Activated gamma-delta T cell (primary cell): ENCODE measurements at regions not wholly inside any gene's neighbourhood (a gene's known extent, or its start where the extent isn't known, plus 50 kb on each side); places are given as distances from the start of the nearest gene placed in this dataset.

ENCODE experiments used
- DNase-seq: peaks from one replicate; lab custom pipeline; 2025; lab: John Stamatoyannopoulos, UW

- no peak for DNase-seq
Observed at GRCh38 chr15:31262901-31263671, 63.5 kb upstream of the KLF13 start.

DNA sequence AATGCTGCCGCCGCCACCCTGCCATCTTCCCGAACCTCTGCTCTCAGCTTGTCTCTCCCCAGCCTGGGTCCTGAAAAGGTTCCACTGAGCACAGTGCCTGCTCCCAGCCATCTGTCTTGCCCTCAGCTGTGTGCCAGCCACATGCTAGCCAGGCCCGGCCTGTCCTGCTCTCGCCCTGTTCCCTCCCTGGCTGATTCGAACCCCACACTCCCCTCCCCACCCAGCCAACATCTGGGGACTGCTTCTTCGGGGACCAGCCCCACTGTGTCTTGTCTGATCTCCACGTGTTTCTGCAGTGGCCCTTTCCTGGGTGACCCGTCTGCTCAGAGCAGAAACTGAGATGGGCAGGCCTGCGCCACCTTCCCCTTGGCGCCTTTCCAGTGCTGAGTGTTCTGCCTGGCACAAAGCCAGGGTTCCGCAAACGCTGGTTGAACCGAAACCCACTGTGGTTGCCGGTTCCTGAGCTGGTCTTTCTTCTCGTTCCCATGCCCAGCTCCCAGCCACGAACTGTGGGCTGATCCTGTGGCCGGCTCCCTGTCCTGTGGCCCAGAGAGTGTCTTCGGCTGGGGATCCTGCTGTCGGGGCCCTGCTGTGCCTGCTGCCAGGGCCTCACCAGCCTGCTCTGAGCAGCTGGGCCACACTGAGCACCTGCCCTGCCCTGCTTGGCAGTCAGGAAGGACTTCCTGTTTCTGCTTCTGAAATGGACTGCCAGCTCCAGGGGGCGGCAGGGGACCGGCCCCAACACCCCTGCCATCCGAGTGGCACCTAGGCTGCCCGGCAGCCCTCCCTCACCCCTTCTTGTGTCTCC is 62.7 kb upstream of the KLF13 start:
- DNase-seq = peak; percentile 39

GRCh38 chr15:31264559-31265089 is 62.0 kb upstream of the KLF13 start:
- no peak for DNase-seq

DNA sequence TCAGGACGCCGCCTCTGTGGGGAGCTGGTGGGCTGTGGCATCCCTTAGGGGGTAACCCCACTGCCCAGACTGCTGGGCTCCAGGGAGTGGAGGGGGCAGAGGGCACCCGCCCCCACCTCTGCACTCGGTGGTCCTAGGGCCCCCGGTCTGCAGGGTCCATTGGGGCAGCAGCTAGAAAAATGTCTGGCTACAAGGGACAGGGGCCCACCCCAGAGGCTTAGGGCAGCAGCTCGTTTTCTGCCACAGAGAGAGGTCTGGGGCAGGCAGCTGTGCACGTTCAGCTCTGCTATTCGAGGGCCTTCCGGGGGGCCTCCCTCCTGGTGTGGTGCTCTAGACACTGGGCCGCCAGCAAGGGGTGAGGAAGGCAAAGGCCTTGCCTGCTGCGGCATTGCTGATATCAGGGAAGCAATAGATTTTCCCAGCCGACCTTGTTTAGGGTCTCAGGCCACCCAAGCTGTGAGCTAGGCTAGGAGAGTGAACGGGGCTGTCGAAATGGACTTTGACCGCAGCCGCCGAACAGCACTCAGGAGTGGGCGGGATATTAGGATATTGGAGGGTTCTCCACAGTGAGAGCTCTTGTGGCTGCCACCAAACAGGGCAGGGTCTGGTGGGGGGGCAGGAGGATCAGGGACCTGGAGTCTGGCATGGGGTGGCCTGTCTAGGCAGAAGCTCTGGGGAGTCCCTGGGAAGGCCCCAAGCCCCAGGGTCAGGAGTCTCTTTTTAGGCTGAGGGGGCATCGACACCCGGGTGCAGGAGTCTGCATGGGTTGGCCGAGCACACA is 61.4 kb upstream of the KLF13 start:
- DNase-seq = no peak

DNA sequence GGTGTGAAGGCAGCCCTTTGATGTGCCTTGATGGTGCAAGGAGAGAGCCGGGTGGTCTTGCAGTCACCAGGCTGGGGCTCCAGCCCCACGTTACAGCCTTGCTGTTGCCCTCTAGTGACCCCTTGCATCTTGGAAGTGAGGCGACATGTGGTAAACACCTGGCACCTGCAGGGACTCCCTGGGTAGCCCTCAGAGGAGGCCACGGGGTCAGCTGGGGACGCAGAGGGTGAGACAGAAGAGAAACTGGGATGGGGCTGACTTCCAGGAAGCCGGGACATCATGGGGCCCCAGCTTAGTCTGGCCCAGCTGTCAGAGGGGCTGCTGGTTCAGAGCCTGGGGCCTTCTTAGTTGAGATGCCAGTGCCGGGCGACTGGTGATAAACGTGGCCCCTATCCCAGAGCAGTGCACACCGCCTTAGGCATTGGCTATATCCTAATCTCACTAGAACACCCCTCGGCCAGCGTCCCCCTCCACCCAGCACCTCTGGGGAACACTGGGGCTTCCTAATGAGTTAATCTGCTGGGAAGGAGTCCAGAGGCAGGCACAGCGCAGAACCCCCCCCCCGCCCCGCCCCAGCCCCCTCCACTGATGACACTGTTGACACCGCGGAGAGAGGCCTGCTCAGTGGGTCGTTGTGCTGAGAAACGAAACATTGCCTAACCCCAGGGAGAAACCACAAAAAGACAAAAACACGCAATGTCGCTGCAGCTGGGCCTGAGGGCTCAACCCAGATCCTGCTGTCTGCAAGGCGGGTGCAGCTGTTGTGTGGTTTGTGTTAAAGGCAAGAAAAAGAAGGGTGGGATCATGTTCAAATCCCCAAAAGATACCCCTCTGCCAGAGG is 60.5 kb upstream of the KLF13 start:
- DNase-seq = no peak

- DNase-seq = no peak
Observed at GRCh38 chr15:31266712-31267111, 59.9 kb upstream of the KLF13 start.

- no peak for DNase-seq
Observed at GRCh38 chr15:31267161-31268107, 59.2 kb upstream of the KLF13 start.

DNA sequence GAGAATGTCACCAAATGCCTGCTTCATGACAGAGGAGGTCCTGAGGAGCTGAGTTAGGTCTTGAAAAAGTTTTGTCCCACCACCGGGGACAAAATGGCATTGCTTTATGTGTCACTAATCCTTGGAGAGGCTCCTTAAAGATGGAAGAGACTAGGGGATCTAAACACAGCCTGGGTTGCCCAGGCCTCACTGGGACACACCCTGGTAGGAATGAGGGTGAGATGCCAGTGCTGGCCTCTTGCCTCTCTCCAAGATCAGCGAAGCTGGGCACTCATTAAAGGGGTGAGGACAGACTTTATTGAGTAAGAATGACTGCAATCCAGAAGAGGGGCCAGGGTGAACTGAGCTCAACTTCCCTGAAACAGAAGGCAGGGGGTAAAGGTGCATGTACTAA is 58.5 kb upstream of the KLF13 start:
- DNase-seq = no peak

DNA sequence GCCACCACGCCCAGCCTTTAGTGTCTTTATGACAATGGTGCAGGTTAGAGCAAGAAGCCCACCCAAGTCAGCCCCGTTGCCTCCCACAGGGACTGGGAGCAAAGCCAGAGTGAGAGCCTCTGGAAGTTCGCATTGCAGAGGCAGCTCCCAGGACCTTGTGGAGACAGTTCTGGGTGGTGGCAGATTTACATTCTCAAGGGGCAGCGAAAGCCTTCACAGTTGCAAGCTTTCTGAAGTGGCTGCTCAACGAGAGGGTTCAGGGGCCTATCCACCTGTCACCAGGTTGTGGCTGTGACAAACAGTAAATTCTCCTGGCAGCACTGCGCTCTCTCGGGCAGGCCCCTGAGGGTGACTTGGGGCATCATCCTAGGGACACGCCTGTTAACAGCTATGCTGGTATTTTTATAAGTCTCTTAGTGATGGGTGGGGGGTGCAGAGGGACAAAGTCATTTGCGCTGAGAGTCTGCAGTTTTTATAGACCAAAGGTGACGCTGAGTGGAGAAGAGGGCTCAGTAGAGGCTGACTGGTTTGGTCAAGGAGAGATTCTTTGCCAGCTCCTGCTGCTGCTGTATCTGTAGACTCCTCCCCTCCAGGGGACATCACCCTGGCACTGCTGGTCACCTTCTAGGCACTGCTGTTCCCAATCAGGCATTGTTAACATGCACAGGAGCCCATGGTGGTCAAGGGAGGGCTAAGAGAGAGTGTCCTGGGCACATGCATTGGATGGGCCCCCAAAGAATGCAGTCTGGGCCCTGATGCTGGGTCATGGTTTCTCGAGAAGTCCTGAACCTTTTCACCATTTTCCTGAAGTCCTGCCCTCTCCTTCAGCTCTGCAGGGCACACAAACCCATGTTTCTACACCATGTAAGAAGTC is 57.5 kb upstream of the KLF13 start:
- DNase-seq = no peak

DNA sequence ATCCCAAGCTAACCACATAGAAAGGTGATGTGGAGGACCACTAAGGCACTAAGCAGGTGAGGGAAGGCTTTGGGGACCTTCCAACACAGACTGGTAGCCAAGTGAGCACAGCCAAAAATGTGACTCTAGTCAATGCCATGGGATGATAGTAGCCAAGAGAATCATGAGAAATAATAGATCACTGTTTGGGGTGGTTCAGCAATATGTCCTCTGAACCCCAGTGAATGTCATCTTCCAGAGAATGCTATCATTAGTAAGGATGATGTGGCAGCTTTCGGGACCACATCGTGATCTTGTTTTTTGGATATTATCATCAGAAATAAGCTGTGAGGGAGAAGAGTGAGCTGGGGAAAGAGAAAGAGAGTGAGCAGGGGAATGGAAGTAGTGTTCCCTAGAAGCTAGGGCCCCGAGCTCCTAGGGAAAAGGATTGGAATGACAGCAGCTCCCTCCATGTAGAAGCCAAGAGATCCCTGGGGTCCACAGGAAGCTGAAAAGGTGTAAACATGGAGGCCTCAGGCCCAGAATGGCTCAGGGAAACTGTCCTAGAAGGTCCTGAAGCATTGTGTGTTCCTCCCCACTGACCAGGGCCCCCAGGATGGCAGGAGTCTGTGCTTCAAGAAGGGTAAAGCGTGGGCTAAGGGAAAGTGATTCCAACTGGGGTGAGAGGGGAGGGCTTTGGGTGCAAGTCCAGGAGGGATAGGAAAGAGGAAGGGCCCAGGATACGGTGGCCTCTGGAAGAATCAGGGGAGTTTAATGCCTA is 56.6 kb upstream of the KLF13 start:
- DNase-seq = no peak

DNA sequence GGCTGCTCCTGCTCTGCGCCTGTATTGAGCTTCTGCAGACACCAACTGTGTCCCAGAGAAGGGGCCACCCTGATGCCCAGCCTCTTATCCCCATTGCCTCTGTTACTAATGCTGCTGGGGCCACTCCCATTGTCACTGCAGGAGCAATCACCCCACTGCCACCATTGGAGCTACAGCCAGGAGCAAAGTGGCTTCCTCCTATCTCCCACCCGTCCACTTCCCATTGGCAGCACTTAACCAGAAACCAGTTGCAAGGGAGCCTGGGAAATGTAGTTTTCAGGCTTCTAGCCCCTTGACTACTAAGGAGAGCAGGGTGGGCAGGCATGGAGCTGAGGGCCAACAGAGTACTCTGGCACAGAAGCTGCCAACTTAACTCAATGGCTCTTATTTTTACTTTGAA is 55.9 kb upstream of the KLF13 start:
- DNase-seq = no peak

- DNase-seq = no peak
Observed at GRCh38 chr15:31271224-31271635, 55.4 kb upstream of the KLF13 start.

DNA sequence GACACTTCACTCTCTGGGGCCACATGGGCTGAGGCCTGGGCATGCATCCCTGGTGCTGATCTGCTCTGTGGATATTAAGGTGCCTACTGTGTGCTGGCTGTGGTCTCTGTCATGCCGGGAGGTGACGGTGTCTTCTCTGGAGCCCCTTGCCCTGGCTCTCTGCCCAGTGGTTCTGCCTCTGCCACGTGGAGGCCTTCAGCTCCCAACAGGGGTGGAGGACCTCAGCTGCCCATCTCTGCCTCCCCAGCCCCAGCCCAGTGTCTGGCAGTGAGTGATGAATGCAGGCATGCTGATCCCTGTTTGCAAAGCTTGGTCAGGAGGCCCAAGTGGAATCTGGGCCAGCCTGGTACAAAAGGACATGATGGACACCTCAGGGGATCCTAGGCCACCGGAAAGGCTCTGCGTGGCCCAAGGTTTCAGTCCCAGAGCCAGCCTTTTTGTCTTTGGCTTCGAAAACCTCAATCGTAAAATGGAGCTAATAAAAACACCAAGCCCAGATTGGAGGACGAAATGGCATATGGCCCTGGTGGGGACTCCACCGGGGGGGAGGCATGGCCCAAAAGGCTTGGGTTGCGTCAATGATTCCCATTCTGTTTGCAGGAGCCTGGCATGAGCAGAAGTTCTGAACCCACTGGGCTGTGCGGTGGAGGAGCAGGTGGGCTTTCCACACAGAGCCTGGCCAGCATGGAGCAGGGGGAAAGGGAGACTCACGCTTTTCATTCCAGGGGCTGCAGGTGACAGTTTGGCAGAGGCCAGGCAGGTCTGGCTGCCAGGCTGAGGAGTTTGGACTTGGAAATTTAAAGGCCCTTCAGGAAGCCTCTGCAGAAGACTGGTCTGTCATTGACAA is 54.7 kb upstream of the KLF13 start:
- DNase-seq = no peak

- no peak for DNase-seq
Observed at GRCh38 chr15:31272558-31273257, 53.9 kb upstream of the KLF13 start.

DNA sequence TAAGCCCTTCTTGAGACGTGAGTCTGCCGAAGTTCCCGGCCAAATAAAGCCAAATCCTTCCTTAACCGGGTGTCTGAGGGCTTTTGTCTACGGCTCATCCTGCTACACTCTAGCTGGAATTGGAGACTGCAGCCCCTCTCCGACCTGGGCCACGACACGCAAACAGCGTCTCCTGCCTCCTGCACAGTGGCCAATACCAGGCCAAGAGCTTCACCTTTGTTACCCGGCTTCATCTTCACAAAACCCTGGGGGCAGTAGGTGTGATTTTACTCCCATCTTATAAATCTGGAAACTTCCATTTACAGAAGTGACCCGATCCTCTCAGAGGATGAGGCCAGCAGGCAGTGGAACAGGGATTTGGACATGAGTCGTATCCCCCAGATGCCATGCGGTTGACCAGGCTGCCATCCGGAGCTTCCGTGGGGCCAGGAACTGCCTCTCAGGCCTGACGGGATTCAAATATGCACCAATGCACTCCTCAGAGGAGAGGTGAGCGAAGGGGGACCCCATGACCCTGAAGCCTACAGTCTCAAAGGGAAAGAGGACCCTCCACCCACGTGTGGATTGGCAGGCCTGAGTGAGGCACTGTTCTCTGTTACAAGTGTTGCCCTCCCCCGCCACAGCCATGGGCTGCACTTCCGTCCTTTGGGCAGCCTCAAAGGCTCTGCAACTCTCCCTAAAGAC is 53.2 kb upstream of the KLF13 start:
- no peak for DNase-seq
